RCC 7860 (cell line): ENCODE measurements at regions not wholly inside any gene's neighbourhood (a gene's known extent, or its start where the extent isn't known, plus 50 kb on each side); places are given as distances from the start of the nearest gene placed in this dataset.
"Not testable (repeated sequence)": the region's sequence is repeated elsewhere in the genome, so short reads cannot be mapped to it uniquely, and the experiment has no call there.

Source experiments
- DNase-seq: peaks from one replicate; pipeline ENCODE4 v3.0.0-alpha.2; 2015; ENCODE audit warnings: low spot score
- FAIRE-seq: peaks from 2 replicates; lab custom pipeline; 2012; peaks lifted over from hg19 to GRCh38; lab: Jason Lieb, UNC

GRCh38 chr12:27133022-27133590, 50.7 kb upstream of the C12orf71 start:
- DNase-seq (no peak), FAIRE-seq (no peak)

- FAIRE-seq (no peak), DNase-seq (no peak)
These were observed 58.1 kb upstream of the C12orf71 start for GRCh38 chr12:27140478-27140969.

- peak; percentile 43 for DNase-seq
- FAIRE-seq, result no peak
These were observed 59.8 kb upstream of the C12orf71 start for GRCh38 chr12:27142101-27142721.

- DNase-seq, result no peak
These were observed 61.1 kb upstream of the C12orf71 start for GRCh38 chr12:27143256-27144069.

GRCh38 chr12:27145725-27146124, 63.3 kb upstream of the C12orf71 start:
- not testable (repeated sequence) for DNase-seq, FAIRE-seq

More at GRCh38 chr12:27143256-27144069, 61.1 kb upstream of the C12orf71 start:
- FAIRE-seq, result no peak

- FAIRE-seq, result no peak
- no peak for DNase-seq
These were observed 66.0 kb upstream of the C12orf71 start for GRCh38 chr12:27148373-27148772.

- no peak for FAIRE-seq
- DNase-seq, result no peak
These were observed 66.4 kb upstream of the C12orf71 start for GRCh38 chr12:27148791-27149190.

GRCh38 chr12:27151479-27151878, 69.1 kb upstream of the C12orf71 start:
- FAIRE-seq, result no peak

GRCh38 chr12:27158297-27158696, 75.9 kb upstream of the C12orf71 start:
- no peak for FAIRE-seq
- DNase-seq, result no peak

More at GRCh38 chr12:27151479-27151878, 69.1 kb upstream of the C12orf71 start:
- DNase-seq, result no peak

GRCh38 chr12:27161458-27162228, 79.3 kb upstream of the C12orf71 start:
- DNase-seq (no peak), FAIRE-seq (no peak)

GRCh38 chr12:27162229-27162537, 79.8 kb upstream of the C12orf71 start:
- FAIRE-seq, result no peak
- DNase-seq, result no peak

- peak; percentile 87 for DNase-seq
- peak; percentile 84 for FAIRE-seq
These were observed 80.8 kb upstream of the C12orf71 start for GRCh38 chr12:27163048-27163715.

GRCh38 chr12:27163894-27164293, 80.2 kb upstream of the STK38L start:
- DNase-seq, result no peak
- no peak for FAIRE-seq

GRCh38 chr12:27164330-27165040, 79.6 kb upstream of the STK38L start:
- no peak for DNase-seq
- FAIRE-seq, result no peak

GRCh38 chr12:27165958-27166357, 78.1 kb upstream of the STK38L start:
- DNase-seq, FAIRE-seq: not testable (repeated sequence)

- FAIRE-seq, DNase-seq: not testable (repeated sequence)
These were observed 72.6 kb upstream of the STK38L start for GRCh38 chr12:27171494-27171893.

- peak; percentile 58 for FAIRE-seq
- DNase-seq, result no peak
These were observed 67.3 kb upstream of the STK38L start for GRCh38 chr12:27176765-27177164.

GRCh38 chr12:27177706-27178105, 66.4 kb upstream of the STK38L start:
- peak; percentile 72 for DNase-seq
- FAIRE-seq, result peak; percentile 83

- DNase-seq, result no peak
- FAIRE-seq, result no peak
These were observed 65.8 kb upstream of the STK38L start for GRCh38 chr12:27178255-27178654.
